ENCODE measurements at regions not wholly inside any gene's neighbourhood (a gene's known extent, or its start where the extent isn't known, plus 50 kb on each side); places are given as distances from the start of the nearest gene placed in this dataset.

DNA sequence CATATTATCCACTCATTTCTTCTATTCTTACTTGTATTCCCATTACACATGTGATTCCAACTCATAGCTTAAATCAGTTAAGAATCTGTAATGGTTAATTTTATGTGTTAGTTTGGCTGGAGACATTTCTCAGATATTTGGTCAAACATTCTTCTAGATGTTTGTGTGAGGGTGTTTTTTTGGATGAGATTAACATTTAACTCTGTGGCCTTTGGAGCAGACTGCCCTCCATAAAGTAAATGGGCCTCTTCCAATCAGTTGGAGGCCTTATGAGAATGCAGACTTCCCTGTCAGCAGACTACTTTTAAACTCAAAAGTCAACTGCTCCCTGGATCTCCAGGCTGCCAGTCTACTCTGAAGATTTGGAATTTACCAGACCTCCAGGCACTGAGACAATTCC lies 976.8 kb upstream of the ACVR2A start:
- DNase-seq (ENCODE audit: low read depth) = no peak
- no peak overlapping the region for H3K4me3 ChIP-seq (ENCODE audit: low read depth, low read length)
- TF ChIP-seq, protein P1, sequence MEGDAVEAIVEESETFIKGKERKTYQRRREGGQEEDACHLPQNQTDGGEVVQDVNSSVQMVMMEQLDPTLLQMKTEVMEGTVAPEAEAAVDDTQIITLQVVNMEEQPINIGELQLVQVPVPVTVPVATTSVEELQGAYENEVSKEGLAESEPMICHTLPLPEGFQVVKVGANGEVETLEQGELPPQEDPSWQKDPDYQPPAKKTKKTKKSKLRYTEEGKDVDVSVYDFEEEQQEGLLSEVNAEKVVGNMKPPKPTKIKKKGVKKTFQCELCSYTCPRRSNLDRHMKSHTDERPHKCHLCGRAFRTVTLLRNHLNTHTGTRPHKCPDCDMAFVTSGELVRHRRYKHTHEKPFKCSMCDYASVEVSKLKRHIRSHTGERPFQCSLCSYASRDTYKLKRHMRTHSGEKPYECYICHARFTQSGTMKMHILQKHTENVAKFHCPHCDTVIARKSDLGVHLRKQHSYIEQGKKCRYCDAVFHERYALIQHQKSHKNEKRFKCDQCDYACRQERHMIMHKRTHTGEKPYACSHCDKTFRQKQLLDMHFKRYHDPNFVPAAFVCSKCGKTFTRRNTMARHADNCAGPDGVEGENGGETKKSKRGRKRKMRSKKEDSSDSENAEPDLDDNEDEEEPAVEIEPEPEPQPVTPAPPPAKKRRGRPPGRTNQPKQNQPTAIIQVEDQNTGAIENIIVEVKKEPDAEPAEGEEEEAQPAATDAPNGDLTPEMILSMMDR (IDR thresholded peaks at IDR 0.05; ENCODE audit: insufficient read depth, low read depth, low read length) = no peak

DNA sequence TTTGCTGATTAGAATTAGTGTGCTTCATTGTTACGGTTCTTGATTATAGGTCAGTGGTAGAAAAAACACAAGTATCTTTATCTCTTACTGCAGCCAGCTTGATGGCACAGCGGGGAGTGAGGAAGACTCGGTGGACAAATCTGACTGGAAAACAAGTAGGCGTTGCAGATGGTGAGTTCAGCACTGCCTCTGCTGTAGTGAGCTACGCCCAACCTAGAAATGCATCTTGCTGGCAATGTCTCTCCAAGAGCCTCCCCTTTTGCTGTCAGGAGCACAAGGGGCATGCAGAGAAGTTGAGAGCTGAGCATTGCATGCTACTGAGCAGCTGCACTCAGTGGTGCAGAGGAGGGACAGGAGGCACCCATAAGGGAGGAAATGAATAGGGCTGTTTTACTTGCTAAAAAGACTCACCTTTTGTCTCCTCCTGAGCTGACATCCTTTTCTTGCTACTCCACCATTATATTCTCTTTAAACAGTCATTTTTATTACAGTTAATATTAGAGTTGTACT lies 977.3 kb upstream of the ACVR2A start:
- TF ChIP-seq, protein P1 (IDR thresholded peaks at IDR 0.05; ENCODE audit: insufficient read depth, low read depth, low read length) = no peak
- no peak overlapping the region for H3K4me3 ChIP-seq (ENCODE audit: low read depth, low read length)
- no peak for DNase-seq (ENCODE audit: low read depth)

DNA sequence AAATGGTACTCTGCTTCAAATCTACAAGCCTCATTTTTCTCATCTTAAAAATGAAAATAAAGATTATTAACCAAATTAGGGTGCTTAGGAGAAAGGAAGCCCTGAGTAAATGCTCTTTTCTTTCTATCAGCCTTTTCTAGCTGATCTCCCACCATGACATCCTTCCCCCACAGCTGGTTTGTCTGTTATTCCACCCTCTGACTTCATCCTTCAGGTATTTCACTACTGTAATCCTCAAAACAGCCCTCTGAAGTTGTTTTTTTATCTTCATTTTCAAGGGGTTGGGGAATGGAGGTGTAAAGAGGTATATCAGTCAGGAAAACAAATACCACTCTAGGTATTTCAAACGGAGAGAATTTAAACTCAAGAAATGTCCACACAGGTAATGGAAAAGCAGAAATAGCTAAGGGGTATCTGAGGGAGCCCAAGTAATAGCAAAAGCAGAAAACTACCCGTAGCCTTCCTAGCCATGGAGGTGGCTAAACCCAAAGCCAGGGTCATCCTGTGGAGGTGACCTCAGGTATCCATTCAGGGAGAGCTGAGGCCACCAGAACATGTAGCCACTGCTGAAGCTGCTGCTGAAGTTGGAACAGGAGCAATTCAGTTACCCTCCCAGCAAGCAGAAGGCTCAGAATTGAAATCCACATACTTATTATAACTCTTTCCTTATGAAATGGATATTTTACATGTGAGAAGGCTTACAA lies 990.9 kb upstream of the ACVR2A start:
- TF ChIP-seq, protein P1 (IDR thresholded peaks at IDR 0.05; ENCODE audit: insufficient read depth, low read depth, low read length) = no peak
- no peak overlapping the region for H3K4me3 ChIP-seq (ENCODE audit: low read depth, low read length)
- peak; percentile 11 for DNase-seq (ENCODE audit: low read depth)

DNA sequence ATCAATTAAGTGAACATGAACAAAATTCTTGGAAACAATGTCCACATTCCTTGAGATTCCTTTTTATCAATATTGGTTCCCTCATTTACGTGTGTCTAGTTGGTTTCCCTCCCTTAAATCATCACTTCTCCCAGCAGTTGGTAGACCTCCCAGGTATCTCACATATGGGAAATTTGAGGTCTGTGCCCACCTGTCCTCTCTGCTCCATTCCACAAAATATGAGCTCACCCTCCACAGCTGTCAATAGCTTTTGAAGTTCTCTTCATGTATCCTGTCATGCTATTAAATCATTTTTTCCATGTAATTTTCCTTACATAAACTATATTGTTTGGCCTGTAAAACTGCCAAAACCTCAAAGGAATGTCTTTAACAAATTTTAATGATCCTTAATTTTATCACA lies 992.2 kb upstream of the ACVR2A start:
- no peak overlapping the region for H3K4me3 ChIP-seq (ENCODE audit: low read depth, low read length)
- DNase-seq (ENCODE audit: low read depth) = no peak
- TF ChIP-seq, protein P1 (IDR thresholded peaks at IDR 0.05; ENCODE audit: insufficient read depth, low read depth, low read length) = no peak

DNA sequence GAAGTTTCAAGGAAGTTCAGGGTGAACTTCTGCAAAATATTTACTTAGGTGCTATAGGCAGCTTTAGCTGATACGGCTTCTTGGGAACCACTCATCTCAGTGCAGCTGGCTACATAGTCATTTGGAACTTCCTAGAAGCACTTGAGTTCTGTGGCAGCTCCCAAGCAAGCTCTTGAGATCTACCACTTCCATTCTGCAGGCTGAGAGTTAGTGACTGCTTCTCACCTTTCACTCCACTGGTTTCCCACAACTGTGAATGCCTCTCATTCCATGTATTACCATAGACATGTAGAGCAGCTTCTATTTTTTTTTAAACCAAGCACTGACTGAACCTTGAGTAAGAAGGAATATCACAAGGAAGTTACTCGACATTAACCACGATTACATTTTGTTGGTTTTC lies 994.1 kb upstream of the ACVR2A start:
- H3K4me3 ChIP-seq (ENCODE audit: low read depth, low read length) = no peak overlapping the region
- TF ChIP-seq, protein P1 (IDR thresholded peaks at IDR 0.05; ENCODE audit: insufficient read depth, low read depth, low read length) = no peak
- DNase-seq (ENCODE audit: low read depth) = no peak

DNA sequence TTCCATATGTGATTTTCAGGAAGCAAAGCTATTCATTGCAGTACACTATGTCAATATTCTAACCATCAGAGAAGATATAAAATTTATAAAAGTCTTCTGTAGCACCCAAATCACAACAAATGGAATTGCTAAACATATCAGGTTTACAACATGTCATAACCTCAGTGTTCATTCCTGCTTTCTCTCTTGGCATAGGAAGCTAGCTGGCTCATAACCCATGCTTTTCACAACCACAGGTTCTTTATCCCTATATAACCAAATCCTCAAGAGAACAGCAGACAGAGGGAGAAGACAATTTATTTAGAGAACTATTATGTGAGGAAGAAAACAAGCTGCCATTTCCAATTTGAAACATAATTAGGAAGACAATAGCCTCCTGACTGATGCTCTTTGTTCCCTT lies 997.0 kb upstream of the ACVR2A start:
- no peak overlapping the region for H3K4me3 ChIP-seq (ENCODE audit: low read depth, low read length)
- TF ChIP-seq, protein P1 (IDR thresholded peaks at IDR 0.05; ENCODE audit: insufficient read depth, low read depth, low read length) = no peak
- no peak for DNase-seq (ENCODE audit: low read depth)
